SK-N-SH treated with all-trans-retinoic acid at 6 μM for 48 hours (cell line): ENCODE measurements at regions not wholly inside any gene's neighbourhood (a gene's known extent, or its start where the extent isn't known, plus 50 kb on each side); places are given as distances from the start of the nearest gene placed in this dataset.

Source experiments
- ARNTL ChIP-seq: fragments of 450-650 bp; formaldehyde crosslinking; IDR thresholded peaks from 2 replicates; pipeline ENCODE4 v1.5.0; 2020; ENCODE audit warnings: low read depth, mild to moderate bottlenecking, moderate library complexity, borderline replicate concordance
- GLIS3 ChIP-seq: fragments of 250-450 bp; sonication (Bioruptor Pico); IDR thresholded peaks from 2 replicates; pipeline ENCODE4 v1.5.0; 2020; ENCODE audit warnings: mild to moderate bottlenecking, moderate library complexity
- OSR1 ChIP-seq: fragments of 250-450 bp; sonication (Bioruptor Pico); IDR thresholded peaks from 2 replicates; pipeline ENCODE4 v1.8.0; 2022; ENCODE audit warnings: moderate library complexity, mild to moderate bottlenecking, inconsistent platforms
- PPARA ChIP-seq: fragments of 250-450 bp; sonication (Bioruptor Pico); IDR thresholded peaks from 2 replicates; pipeline ENCODE4 v1.5.0; 2020; ENCODE audit warnings: mild to moderate bottlenecking, borderline replicate concordance
- RARB ChIP-seq: fragments of 250-450 bp; sonication (Bioruptor Pico); IDR thresholded peaks from 2 replicates; pipeline ENCODE4 v1.8.0; 2021; ENCODE audit warnings: mild to moderate bottlenecking, moderate library complexity
- SNAI2 ChIP-seq: fragments of 250-450 bp; sonication (Bioruptor Pico); IDR thresholded peaks from 2 replicates; pipeline ENCODE4 v1.5.0; 2020; ENCODE audit warnings: mild to moderate bottlenecking, moderate library complexity
- TCF4 ChIP-seq: fragments of 250-450 bp; sonication (Bioruptor Pico); IDR thresholded peaks from 2 replicates; pipeline ENCODE4 v1.8.0; 2021; ENCODE audit warnings: mild to moderate bottlenecking, moderate library complexity, borderline replicate concordance
- TOX ChIP-seq: fragments of 250-450 bp; sonication (Bioruptor Pico); IDR thresholded peaks from 2 replicates; pipeline ENCODE4 v1.8.0; 2021; ENCODE audit warnings: mild to moderate bottlenecking, moderate library complexity, borderline replicate concordance
- ZFP3 ChIP-seq: fragments of 250-450 bp; sonication (Bioruptor Pico); IDR thresholded peaks from 2 replicates; pipeline ENCODE4 v1.5.0; 2020; ENCODE audit warnings: mild to moderate bottlenecking, moderate library complexity
- ZFP30 ChIP-seq: fragments of 450-650 bp; formaldehyde crosslinking; IDR thresholded peaks from 2 replicates; pipeline ENCODE4 v1.5.0; 2022; ENCODE audit warnings: mild to moderate bottlenecking, moderate library complexity
- ZNF565 ChIP-seq: fragments of 450-650 bp; formaldehyde crosslinking; conservative IDR thresholded peaks from 2 replicates; pipeline ENCODE4 v1.5.0; 2020; ENCODE audit warnings: low read depth, mild to moderate bottlenecking, moderate library complexity
- TF ChIP-seq, protein P1 (sequence below): fragments of 250-450 bp; sonication (Bioruptor Pico); IDR thresholded peaks from 2 replicates; pipeline ENCODE4 v1.8.0; 2020; ENCODE audit warnings: mild to moderate bottlenecking, moderate library complexity, borderline replicate concordance
- TF ChIP-seq, protein P2 (sequence below): fragments of 250-450 bp; sonication (Bioruptor Pico); IDR thresholded peaks from 2 replicates; pipeline ENCODE4 v1.5.1; 2020; ENCODE audit warnings: low read depth, mild to moderate bottlenecking, moderate library complexity

DNA sequence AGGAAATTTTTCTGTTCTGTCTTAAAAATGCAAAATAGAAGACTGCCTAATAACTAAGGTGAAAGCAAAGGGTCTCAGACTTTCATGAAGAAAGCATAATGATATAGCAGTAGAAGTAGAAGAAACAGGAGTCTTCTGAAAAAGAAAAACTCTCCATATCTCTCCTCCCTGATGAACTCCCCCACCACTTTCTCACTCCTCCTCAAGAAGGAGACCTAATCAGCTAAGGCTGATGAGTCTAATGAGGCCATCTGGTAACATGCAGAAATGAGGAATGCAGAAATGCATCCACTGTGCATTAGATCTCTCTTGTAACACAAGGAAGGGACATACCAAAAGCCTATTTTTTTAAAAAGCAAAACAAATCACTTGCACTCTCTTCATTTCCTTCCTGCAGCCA lies 273.7 kb upstream of the UBE2E3 start:
- TF ChIP-seq TCF4 (CRISPR knock-in tag) (no peak), ZFP3 (CRISPR knock-in tag) (no peak), ZFP30 (no peak), SNAI2 (CRISPR knock-in tag) (no peak), OSR1 (CRISPR knock-in tag) (no peak), TOX (CRISPR knock-in tag) (no peak), ZNF565 (CRISPR knock-in tag) (no peak), ARNTL (no peak), PPARA (CRISPR knock-in tag) (no peak), RARB (CRISPR knock-in tag) (no peak), GLIS3 (CRISPR knock-in tag) (no peak)
- TF ChIP-seq, protein P1, sequence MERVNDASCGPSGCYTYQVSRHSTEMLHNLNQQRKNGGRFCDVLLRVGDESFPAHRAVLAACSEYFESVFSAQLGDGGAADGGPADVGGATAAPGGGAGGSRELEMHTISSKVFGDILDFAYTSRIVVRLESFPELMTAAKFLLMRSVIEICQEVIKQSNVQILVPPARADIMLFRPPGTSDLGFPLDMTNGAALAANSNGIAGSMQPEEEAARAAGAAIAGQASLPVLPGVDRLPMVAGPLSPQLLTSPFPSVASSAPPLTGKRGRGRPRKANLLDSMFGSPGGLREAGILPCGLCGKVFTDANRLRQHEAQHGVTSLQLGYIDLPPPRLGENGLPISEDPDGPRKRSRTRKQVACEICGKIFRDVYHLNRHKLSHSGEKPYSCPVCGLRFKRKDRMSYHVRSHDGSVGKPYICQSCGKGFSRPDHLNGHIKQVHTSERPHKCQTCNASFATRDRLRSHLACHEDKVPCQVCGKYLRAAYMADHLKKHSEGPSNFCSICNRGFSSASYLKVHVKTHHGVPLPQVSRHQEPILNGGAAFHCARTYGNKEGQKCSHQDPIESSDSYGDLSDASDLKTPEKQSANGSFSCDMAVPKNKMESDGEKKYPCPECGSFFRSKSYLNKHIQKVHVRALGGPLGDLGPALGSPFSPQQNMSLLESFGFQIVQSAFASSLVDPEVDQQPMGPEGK, result no peak
- TF ChIP-seq, protein P2, sequence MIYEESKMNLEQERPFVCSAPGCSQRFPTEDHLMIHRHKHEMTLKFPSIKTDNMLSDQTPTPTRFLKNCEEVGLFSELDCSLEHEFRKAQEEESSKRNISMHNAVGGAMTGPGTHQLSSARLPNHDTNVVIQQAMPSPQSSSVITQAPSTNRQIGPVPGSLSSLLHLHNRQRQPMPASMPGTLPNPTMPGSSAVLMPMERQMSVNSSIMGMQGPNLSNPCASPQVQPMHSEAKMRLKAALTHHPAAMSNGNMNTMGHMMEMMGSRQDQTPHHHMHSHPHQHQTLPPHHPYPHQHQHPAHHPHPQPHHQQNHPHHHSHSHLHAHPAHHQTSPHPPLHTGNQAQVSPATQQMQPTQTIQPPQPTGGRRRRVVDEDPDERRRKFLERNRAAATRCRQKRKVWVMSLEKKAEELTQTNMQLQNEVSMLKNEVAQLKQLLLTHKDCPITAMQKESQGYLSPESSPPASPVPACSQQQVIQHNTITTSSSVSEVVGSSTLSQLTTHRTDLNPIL, result no peak
